GM19238 (cell line): ENCODE measurements at regions not wholly inside any gene's neighbourhood (a gene's known extent, or its start where the extent isn't known, plus 50 kb on each side); places are given as distances from the start of the nearest gene placed in this dataset.

ENCODE experiments used
- DNase-seq: peaks from one replicate; pipeline ENCODE4 v3.0.0; 2011; ENCODE audit warnings: low spot score; ENCODE audit not compliant: insufficient read length

GRCh38 chr22:48551061-48551460 is 1276.6 kb downstream of the BRD1 start:
- no peak for DNase-seq

- DNase-seq = no peak
These were observed 1279.3 kb downstream of the BRD1 start for GRCh38 chr22:48548391-48548790.

- DNase-seq = no peak
These were observed 1279.7 kb downstream of the BRD1 start for GRCh38 chr22:48547971-48548370.

- no peak for DNase-seq
These were observed 1280.8 kb downstream of the BRD1 start for GRCh38 chr22:48546653-48547424.

GRCh38 chr22:48545987-48546386 is 1281.7 kb downstream of the BRD1 start:
- DNase-seq = no peak

- DNase-seq = no peak
These were observed 1286.1 kb downstream of the BRD1 start for GRCh38 chr22:48541401-48542098.

- no peak for DNase-seq
These were observed 1288.4 kb downstream of the BRD1 start for GRCh38 chr22:48539261-48539660.

GRCh38 chr22:48538291-48538820 is 1289.3 kb downstream of the BRD1 start:
- DNase-seq = no peak

- no peak for DNase-seq
These were observed 1290.4 kb downstream of the BRD1 start for GRCh38 chr22:48537343-48537680.

- no peak for DNase-seq
These were observed 1290.9 kb downstream of the BRD1 start for GRCh38 chr22:48536541-48537342.

- no peak for DNase-seq
These were observed 1291.7 kb downstream of the BRD1 start for GRCh38 chr22:48535868-48536540.

- DNase-seq = no peak
These were observed 1293.2 kb downstream of the BRD1 start for GRCh38 chr22:48534395-48534958.

- no peak for DNase-seq
These were observed 1294.7 kb downstream of the BRD1 start for GRCh38 chr22:48532986-48533385.

- DNase-seq = no peak
These were observed 1295.8 kb downstream of the BRD1 start for GRCh38 chr22:48531761-48532435.

- no peak for DNase-seq
These were observed 1296.6 kb downstream of the BRD1 start for GRCh38 chr22:48531108-48531507.

- DNase-seq = no peak
These were observed 1297.0 kb downstream of the BRD1 start for GRCh38 chr22:48530666-48531065.

- DNase-seq = no peak
These were observed 1299.3 kb downstream of the BRD1 start for GRCh38 chr22:48528221-48528915.

GRCh38 chr22:48523761-48524160 is 1303.9 kb downstream of the BRD1 start:
- no peak for DNase-seq

GRCh38 chr22:48523091-48523490 is 1304.6 kb downstream of the BRD1 start:
- no peak for DNase-seq

GRCh38 chr22:48522271-48522670 is 1305.4 kb downstream of the BRD1 start:
- DNase-seq = no peak
